ENCODE measurements at regions not wholly inside any gene's neighbourhood (a gene's known extent, or its start where the extent isn't known, plus 50 kb on each side); places are given as distances from the start of the nearest gene placed in this dataset.
"Not testable (repeated sequence)": the region's sequence is repeated elsewhere in the genome, so short reads cannot be mapped to it uniquely, and the experiment has no call there.

- Histone ChIP-seq H3K27me3 (ENCODE audit: control insufficient read depth, low read length) (no peaks in the 10 kb centered on the region), H3K9me3 (ENCODE audit: control insufficient read depth, insufficient read depth, low read length) (no peaks in the 10 kb centered on the region; the same call in 1 of the 2 replicates), H3K36me3 (ENCODE audit: control insufficient read depth, low read length) (no peaks in the 10 kb centered on the region), H3F3A (ENCODE audit: control insufficient read depth, insufficient read depth) (no peaks in the 10 kb centered on the region), H4K20me1 (ENCODE audit: control insufficient read depth, insufficient read depth, low read depth, low read length) (no peaks in the 10 kb centered on the region), H3K4me2 (ENCODE audit: low read length) (no peak overlapping the region), H3K79me2 (ENCODE audit: control insufficient read depth, low read length) (no peaks in the 10 kb centered on the region), H3K4me3 (ENCODE audit: low read length) (no peak overlapping the region), H3K9me2 (replicated peaks; ENCODE audit: control insufficient read depth, low read length) (no peaks in the 10 kb centered on the region), H3K4me1 (ENCODE audit: control insufficient read depth, low read length) (no peaks in the 10 kb centered on the region), H3K27ac (ENCODE audit: low read depth, low read length) (no peak overlapping the region)
- TF ChIP-seq, protein P1, sequence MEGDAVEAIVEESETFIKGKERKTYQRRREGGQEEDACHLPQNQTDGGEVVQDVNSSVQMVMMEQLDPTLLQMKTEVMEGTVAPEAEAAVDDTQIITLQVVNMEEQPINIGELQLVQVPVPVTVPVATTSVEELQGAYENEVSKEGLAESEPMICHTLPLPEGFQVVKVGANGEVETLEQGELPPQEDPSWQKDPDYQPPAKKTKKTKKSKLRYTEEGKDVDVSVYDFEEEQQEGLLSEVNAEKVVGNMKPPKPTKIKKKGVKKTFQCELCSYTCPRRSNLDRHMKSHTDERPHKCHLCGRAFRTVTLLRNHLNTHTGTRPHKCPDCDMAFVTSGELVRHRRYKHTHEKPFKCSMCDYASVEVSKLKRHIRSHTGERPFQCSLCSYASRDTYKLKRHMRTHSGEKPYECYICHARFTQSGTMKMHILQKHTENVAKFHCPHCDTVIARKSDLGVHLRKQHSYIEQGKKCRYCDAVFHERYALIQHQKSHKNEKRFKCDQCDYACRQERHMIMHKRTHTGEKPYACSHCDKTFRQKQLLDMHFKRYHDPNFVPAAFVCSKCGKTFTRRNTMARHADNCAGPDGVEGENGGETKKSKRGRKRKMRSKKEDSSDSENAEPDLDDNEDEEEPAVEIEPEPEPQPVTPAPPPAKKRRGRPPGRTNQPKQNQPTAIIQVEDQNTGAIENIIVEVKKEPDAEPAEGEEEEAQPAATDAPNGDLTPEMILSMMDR (IDR thresholded peaks at IDR 0.05; ENCODE audit: low read depth, low read length, poor library complexity, severe bottlenecking) = no peak
- no peak for TF ChIP-seq EZH2phosphoT487 (IDR thresholded peaks at IDR 0.05; ENCODE audit: borderline replicate concordance, low read length)
Measured at GRCh38 chr13:55649485-55649884, 1491.2 kb upstream of the PRR20A start.

DNA sequence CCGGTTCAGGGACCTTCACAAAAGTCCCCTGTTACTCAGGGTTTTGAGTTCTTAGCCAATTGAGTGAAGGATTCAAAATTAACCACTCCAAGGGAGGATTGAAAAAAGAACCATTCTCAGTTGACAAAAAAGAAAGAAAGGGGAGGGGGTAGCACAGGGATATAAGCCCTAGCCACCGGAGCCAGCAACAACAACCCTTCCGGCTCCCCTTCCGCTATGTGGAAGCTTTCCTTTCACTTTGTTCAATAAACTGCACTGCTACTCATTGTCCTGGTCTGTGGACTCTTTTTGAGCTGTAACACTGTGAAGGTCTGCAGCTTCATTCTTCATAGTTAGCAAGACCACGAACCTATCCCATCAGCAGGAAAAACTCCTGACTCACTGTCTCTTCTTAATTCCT lies 1488.1 kb upstream of the PRR20A start:
- no peak overlapping the region for H3K27ac ChIP-seq (ENCODE audit: low read depth, low read length)
- no peaks in the 10 kb centered on the region for H3K9me2 ChIP-seq (replicated peaks; ENCODE audit: control insufficient read depth, low read length)
- H3K4me1 ChIP-seq (ENCODE audit: control insufficient read depth, low read length) = no peaks in the 10 kb centered on the region
- H3F3A ChIP-seq (ENCODE audit: control insufficient read depth, insufficient read depth) = no peaks in the 10 kb centered on the region
- H3K4me2 ChIP-seq (ENCODE audit: low read length) = no peak overlapping the region
- H3K9me3 ChIP-seq (ENCODE audit: control insufficient read depth, insufficient read depth, low read length) = no peaks in the 10 kb centered on the region
- H3K27me3 ChIP-seq (ENCODE audit: control insufficient read depth, low read length) = no peaks in the 10 kb centered on the region
- TF ChIP-seq, protein P1 (IDR thresholded peaks at IDR 0.05; ENCODE audit: low read depth, low read length, poor library complexity, severe bottlenecking) = no peak
- TF ChIP-seq EZH2phosphoT487 (IDR thresholded peaks at IDR 0.05; ENCODE audit: borderline replicate concordance, low read length) = no peak
- H3K36me3 ChIP-seq (ENCODE audit: control insufficient read depth, low read length) = no peaks in the 10 kb centered on the region
- H3K79me2 ChIP-seq (ENCODE audit: control insufficient read depth, low read length) = no peaks in the 10 kb centered on the region
- H3K4me3 ChIP-seq (ENCODE audit: low read length) = no peak overlapping the region
- no peaks in the 10 kb centered on the region for H4K20me1 ChIP-seq (ENCODE audit: control insufficient read depth, insufficient read depth, low read depth, low read length)

DNA sequence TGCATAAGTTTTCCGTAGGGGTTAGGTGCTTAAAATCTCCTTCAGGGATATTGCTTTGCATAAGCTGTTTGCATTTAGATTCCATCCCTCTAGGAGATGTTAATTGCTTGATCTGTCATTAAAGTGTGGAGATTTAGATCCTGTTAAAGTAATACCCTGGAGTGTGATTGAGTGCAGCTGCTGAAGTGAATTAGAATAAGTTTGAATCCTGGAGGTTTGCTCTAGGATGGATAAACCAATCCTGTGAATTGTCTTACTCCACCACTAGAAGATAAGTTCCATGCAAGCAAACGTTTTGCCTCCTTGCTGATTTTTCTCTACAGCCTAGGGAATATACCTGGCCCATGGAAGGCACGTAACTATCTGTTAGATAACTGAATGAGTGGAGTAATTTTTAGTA lies 1487.2 kb upstream of the PRR20A start:
- Histone ChIP-seq H3K79me2 (ENCODE audit: control insufficient read depth, low read length) (no peaks in the 10 kb centered on the region), H3K4me3 (ENCODE audit: low read length) (no peak overlapping the region), H4K20me1 (ENCODE audit: control insufficient read depth, insufficient read depth, low read depth, low read length) (no peaks in the 10 kb centered on the region), H3K4me2 (ENCODE audit: low read length) (no peak overlapping the region), H3K9me3 (ENCODE audit: control insufficient read depth, insufficient read depth, low read length) (no peaks in the 10 kb centered on the region), H3K27me3 (ENCODE audit: control insufficient read depth, low read length) (no peaks in the 10 kb centered on the region), H3K4me1 (ENCODE audit: control insufficient read depth, low read length) (no peaks in the 10 kb centered on the region), H3K9me2 (replicated peaks; ENCODE audit: control insufficient read depth, low read length) (no peaks in the 10 kb centered on the region), H3F3A (ENCODE audit: control insufficient read depth, insufficient read depth) (no peaks in the 10 kb centered on the region), H3K27ac (ENCODE audit: low read depth, low read length) (no peak overlapping the region), H3K36me3 (ENCODE audit: control insufficient read depth, low read length) (no peaks in the 10 kb centered on the region)
- TF ChIP-seq, protein P1 (IDR thresholded peaks at IDR 0.05; ENCODE audit: low read depth, low read length, poor library complexity, severe bottlenecking) = no peak
- TF ChIP-seq EZH2phosphoT487 (IDR thresholded peaks at IDR 0.05; ENCODE audit: borderline replicate concordance, low read length) = no peak

DNA sequence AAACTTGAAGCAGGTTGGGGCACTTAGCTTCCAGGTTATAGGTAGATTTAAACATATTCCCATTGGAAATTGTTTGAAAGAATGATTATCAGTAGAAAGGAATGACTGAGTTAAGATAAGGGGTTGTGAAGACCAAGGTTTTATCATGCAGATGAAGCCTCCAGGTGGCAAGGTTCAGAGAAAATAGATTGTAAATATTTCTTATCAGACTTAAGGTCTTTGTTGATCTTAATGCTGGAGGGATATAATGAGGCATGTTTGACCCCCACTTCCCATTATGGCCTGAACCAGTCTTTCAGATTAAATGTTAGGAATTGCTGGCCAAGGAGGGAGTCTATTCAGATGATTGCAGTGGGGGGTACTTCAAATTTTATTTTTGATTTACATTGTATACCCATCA lies 1486.5 kb upstream of the PRR20A start:
- H3K27ac ChIP-seq (ENCODE audit: low read depth, low read length) = no peak overlapping the region
- H3K4me2 ChIP-seq (ENCODE audit: low read length) = no peak overlapping the region
- H3K36me3 ChIP-seq (ENCODE audit: control insufficient read depth, low read length) = no peaks in the 10 kb centered on the region
- TF ChIP-seq, protein P1 (IDR thresholded peaks at IDR 0.05; ENCODE audit: low read depth, low read length, poor library complexity, severe bottlenecking) = no peak
- TF ChIP-seq EZH2phosphoT487 (IDR thresholded peaks at IDR 0.05; ENCODE audit: borderline replicate concordance, low read length) = no peak
- no peaks in the 10 kb centered on the region for H3K4me1 ChIP-seq (ENCODE audit: control insufficient read depth, low read length)
- no peaks in the 10 kb centered on the region for H3F3A ChIP-seq (ENCODE audit: control insufficient read depth, insufficient read depth)
- H4K20me1 ChIP-seq (ENCODE audit: control insufficient read depth, insufficient read depth, low read depth, low read length) = no peaks in the 10 kb centered on the region
- H3K9me3 ChIP-seq (ENCODE audit: control insufficient read depth, insufficient read depth, low read length) = no peaks in the 10 kb centered on the region
- H3K79me2 ChIP-seq (ENCODE audit: control insufficient read depth, low read length) = no peaks in the 10 kb centered on the region
- no peaks in the 10 kb centered on the region for H3K9me2 ChIP-seq (replicated peaks; ENCODE audit: control insufficient read depth, low read length)
- no peaks in the 10 kb centered on the region for H3K27me3 ChIP-seq (ENCODE audit: control insufficient read depth, low read length)
- no peak overlapping the region for H3K4me3 ChIP-seq (ENCODE audit: low read length)

DNA sequence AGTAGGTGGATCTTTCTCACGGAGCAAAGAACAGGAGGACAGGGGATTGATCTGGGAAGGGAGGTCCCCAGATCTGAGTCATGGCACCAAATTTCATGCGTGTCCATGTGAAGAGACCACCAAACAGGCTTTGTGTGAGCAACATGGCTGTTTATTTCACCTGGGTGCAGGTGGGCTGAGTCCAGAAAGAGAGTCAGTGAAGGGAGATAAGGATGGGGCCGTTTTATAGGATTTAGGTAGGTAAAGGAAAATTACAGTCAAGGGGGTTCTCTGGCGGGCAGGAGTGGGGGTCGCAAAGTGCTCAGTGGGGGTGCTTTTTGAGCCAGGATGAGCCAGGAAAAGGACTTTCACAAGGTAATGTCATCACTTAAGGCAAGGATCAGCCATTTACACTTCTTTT lies 1480.5 kb upstream of the PRR20A start:
- H3K4me1 ChIP-seq (ENCODE audit: control insufficient read depth, low read length); H3K27me3 ChIP-seq (ENCODE audit: control insufficient read depth, low read length); H3K27ac ChIP-seq (ENCODE audit: low read depth, low read length); H3K9me2 ChIP-seq (replicated peaks; ENCODE audit: control insufficient read depth, low read length); H4K20me1 ChIP-seq (ENCODE audit: control insufficient read depth, insufficient read depth, low read depth, low read length); H3K4me2 ChIP-seq (ENCODE audit: low read length); H3F3A ChIP-seq (ENCODE audit: control insufficient read depth, insufficient read depth); H3K4me3 ChIP-seq (ENCODE audit: low read length); H3K9me3 ChIP-seq (ENCODE audit: control insufficient read depth, insufficient read depth, low read length); H3K79me2 ChIP-seq (ENCODE audit: control insufficient read depth, low read length); H3K36me3 ChIP-seq (ENCODE audit: control insufficient read depth, low read length): not testable (repeated sequence)
